Activated CD4-positive, CD25-positive, alpha-beta regulatory T cell treated with anti-CD3 and anti-CD28 coated beads, Interleukin-2, amount 50 U/mL, for 24 hours (primary cell): ENCODE measurements at regions not wholly inside any gene's neighbourhood (a gene's known extent, or its start where the extent isn't known, plus 50 kb on each side); places are given as distances from the start of the nearest gene placed in this dataset.
"Not testable (repeated sequence)": the region's sequence is repeated elsewhere in the genome, so short reads cannot be mapped to it uniquely, and the experiment has no call there.

Experiments
- ATAC-seq, 2 donors: fragments of 150-1000 bp; cut with Tn5 transposase; one replicate each; pipeline ENCODE4 v1.10.0; 2021; ENCODE audit warnings: mild to moderate bottlenecking in 1 of 2, moderate library complexity in 1 of 2

DNA sequence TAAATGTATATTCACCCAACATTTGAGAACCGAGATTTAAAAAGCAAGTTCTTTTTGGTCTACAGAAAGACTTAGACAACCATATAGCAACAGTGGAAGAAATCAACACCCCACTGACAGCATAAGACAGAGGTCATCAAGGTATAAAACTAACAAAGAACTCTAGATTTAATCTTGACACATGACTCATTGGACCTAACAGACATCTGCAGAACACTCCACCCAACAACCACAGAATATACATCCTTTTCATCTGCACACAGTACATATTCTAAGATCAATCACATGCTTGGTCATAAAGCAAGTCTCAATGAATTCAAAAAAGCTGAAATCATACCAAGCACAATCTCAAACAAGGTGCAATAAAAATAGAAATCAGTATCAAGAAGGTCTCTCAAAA lies 65.8 kb downstream of the SPIN4 start:
- ATAC-seq, result no peak

DNA sequence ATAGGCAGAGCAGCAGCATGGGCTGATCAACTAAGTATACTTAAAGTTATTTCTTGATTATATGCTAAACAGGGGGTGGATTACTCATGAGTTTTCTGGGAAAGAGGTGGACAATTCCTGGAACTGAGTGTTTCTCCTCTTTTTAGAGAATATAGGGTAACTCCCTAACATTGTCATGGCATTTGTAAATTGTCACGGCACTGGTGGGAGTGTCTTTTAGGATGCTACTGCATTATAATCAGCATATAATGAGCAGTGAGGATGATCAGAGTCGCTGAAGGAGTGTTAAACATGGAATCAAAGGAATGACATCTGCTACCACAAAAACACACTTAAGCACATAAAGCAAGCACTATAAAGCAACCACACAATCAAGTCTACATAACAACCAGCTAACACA lies 66.5 kb downstream of the SPIN4 start:
- ATAC-seq, result no peak

GRCh38 chrX:63283348-63283747 lies 67.8 kb downstream of the SPIN4 start:
- no peak for ATAC-seq

GRCh38 chrX:63282828-63283227 lies 68.3 kb downstream of the SPIN4 start:
- ATAC-seq, result no peak

- ATAC-seq, result no peak
Measured at GRCh38 chrX:63282077-63282476, 69.1 kb downstream of the SPIN4 start.

GRCh38 chrX:63281465-63281864 lies 69.7 kb downstream of the SPIN4 start:
- ATAC-seq, result no peak

- not testable (repeated sequence) for ATAC-seq
Measured at GRCh38 chrX:63277394-63277793, 73.7 kb downstream of the SPIN4 start.

DNA sequence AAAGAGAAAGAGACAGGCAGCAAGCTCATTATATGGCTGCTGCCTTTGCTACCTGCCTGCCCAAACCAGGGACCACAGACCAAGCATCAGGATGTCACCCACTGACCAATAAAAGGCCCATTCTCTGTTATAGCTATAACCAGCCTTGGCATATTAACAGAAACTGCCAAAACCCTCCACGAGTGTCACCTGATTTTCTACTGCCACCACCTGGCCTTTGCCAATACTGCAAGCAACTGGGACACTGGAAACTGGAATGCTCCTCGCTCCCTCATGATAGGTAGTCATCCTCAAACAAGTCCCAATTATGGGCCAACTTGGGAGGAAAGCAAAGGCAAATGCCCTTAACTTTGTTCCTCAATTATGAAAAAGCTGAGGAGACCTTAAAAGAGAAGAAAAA lies 76.0 kb downstream of the SPIN4 start:
- no peak for ATAC-seq

DNA sequence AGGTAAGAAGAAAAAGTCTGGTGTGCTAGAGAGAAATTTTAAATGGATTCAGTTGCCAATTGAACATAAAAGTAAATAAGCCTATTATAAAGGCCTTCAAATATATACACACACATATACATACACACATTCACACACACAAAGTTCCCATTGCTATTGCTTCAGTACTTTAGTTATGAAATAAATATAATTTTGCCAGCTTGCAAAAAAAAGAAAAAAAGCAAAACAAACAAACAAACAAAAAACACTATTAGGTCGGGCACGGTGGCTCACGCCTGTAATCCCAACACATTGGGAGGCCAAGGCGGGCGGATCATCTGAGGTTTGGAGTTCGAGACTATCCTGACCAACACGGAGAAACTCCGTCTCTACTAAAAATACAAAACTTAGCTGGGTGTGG lies 80.3 kb downstream of the SPIN4 start:
- ATAC-seq, result no peak

- ATAC-seq, result no peak
Measured at GRCh38 chrX:63258144-63258543, 93.0 kb downstream of the SPIN4 start.

- peak; percentile 51 to 60 for ATAC-seq
Measured at GRCh38 chrX:63250253-63250868, 100.8 kb downstream of the SPIN4 start.

DNA sequence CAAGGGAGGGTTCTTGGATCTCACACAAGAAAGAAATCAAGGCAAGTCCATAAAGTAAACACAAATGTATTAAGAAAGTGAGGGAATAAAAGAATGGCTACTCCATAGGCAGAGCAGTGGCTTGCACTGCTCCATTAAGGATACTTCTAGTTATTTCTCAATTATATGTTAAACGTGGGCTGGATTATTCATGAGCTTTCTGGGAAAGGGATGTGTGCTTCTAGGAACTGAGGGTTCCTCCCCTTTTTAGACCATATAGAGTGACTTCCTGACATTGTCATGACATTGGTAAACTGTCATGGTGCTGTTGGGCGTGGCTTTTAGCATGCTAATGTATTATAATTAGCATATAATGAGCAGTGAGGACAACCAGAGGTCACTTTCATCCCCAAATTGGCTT lies 108.4 kb downstream of the SPIN4 start:
- not testable (repeated sequence) for ATAC-seq

- not testable (repeated sequence) for ATAC-seq
Measured at GRCh38 chrX:63235963-63236362, 115.2 kb downstream of the SPIN4 start.

GRCh38 chrX:63233013-63233412 lies 118.1 kb downstream of the SPIN4 start:
- not testable (repeated sequence) for ATAC-seq

DNA sequence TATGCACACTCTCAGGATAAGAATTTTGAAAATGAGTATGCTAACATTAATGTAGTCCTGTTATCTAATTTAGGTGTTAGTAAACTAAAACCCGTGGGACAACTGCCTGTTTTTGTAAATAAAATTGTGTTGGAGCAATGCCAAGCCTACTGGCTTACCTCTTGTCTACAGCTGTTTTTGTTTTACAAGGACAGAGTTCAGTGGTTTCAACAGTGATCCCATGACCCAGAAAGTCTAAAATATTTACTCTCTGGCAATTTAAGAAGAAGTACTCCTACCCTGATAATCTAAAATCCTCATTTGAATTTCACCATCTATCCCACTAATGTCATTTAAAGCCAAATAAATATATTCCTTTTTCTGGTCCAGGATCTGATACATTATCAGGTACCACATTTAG lies 132.9 kb downstream of the SPIN4 start:
- not testable (repeated sequence) for ATAC-seq

DNA sequence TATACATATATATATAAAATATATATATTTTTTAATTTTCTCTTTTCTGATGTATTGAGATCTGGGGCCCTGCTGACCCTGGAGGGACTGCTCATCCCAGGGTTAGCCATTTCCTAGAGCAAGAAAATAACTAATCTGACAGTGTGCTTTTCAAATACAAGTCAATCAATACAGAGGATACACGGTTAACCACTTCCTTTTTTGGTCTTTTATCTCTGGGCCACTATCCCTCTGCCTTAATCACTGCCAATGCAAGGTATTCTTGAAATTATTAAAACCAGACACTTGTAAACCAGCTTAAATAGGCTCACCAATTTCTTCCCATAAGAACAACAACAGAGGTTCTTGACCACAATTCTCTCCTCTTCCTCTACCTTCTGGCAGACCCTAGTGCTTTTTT lies 133.6 kb downstream of the SPIN4 start:
- not testable (repeated sequence) for ATAC-seq

- ATAC-seq, result not testable (repeated sequence)
Measured at GRCh38 chrX:63209645-63210044, 141.5 kb downstream of the SPIN4 start.

DNA sequence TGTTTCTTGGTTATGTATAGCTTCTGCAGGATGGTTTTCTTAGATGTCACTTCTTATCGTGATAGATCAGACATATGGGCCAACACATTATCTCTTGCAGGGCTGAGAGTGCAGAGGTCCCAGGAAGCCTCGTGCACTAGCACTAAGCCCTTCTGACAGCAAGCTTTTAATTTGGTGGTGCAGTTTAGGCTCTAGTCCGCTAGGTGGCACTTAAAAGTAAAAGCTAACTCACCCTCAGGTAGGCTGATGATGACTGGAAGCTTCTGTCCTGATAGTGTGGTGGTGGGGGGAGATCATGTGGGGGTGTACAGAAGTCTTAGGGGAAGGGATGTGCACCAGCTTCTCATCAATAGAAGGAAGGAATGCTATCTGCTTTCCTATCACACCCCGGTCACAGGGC lies 142.0 kb downstream of the SPIN4 start:
- ATAC-seq, result not testable (repeated sequence)

DNA sequence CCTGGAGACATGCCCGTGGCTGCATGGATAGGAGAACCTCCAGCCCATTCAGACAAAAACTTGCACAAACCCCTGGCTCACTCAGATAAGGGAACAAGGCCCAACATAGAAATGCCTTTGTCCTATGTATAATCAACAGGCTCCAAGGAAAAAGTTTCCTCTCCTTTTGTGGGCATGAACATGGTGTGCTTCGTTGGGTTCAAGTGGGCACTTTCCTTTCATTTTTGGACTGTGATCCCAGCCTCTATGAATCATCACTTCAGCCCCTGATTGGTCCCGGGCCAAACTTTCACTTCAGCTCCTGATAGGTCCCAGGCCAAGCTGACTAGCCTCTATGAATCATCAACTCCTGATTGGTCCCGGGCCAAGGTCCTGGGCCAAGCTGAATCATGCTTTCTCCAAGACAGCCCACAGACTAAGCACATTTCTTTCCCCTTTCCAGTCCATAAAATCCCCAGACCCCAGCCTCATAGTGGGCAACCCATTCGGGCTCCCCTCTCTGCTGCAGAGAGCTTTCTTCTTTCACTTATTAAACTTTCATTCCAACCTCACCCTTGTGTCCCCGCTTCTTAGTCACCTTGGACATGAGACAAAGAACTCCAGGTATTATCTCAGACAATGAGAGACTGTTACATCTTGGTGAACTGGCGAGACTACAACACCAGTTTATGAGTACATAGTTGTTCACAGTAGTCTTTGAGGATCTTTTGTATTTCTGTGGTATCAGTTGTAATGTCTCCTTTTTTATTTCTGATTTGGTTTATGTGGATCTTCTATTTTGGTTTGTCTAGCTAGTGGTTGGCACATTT lies 146.7 kb downstream of the SPIN4 start:
- not testable (repeated sequence) for ATAC-seq

DNA sequence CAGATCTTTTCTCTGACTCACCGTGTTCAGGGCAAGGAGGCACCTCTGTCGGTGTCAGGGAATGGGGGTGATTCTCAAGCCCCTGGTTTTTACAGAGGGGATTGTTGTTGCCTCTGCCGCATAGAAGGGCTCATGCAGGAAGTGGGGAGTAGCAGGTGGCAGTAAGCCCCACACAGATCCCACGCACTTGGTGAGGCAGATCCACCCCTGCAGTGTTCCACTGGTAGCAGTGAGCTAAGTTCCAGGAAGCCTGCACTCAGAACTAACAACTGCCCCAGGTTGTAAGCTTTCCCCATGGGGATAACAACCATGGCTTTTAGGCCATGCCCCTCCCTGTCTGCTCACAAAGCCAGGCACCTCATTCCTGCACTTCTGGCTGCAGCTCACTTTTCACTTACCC lies 149.1 kb downstream of the SPIN4 start:
- not testable (repeated sequence) for ATAC-seq

DNA sequence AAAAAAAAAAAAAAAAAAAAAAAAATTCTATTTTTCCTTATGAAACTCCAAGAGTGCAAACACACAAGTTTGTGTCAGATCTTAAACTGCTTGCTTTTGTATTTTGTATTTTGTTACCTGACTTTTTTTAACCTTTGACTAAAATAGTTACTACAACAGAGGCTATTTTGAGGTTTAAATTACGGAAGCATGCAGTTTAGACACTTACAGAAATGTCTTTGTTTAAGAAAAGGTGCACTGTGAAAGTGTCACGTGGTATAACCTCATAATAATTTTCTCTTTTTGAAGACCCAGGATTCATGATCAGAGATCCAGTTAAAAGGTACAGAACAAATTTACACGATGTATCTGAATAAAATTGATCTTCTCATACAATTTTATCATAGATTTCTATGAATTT lies 152.4 kb downstream of the SPIN4 start:
- not testable (repeated sequence) for ATAC-seq

DNA sequence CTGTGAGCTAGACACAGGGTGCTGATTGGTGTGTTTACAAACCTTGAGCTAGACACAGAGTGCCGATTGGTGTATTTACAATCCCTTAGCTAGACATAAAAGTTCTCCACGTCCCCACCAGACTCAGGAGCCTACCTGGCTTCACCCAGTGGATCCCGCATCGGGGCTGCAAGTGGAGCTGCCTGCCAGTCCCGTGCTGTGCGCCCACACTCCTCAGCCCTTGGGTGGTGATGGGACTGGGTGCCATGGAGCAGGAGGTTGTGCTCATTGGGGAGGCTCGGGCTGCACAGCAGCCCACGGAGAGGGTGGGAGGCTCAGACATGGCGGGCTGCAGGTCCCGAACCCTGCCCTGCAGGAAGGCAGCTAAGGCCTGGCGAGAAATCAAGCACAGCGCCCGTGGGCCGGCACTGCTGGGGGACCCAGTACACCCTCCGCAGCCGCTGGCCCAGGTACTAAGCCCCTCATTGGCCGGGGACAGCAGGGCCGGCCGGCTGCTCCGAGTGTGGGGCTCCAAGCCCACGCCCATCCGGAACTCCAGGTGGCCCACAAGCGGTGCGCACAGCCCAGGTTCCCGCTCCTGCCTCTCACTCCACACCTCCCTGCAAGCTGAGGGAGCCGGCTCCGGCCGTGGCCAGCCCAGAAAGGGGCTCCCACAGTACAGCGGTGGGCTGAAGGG lies 158.6 kb downstream of the SPIN4 start:
- ATAC-seq, result not testable (repeated sequence)

- ATAC-seq, result no peak
Measured at GRCh38 chrX:63186137-63186536, 165.0 kb downstream of the SPIN4 start.

DNA sequence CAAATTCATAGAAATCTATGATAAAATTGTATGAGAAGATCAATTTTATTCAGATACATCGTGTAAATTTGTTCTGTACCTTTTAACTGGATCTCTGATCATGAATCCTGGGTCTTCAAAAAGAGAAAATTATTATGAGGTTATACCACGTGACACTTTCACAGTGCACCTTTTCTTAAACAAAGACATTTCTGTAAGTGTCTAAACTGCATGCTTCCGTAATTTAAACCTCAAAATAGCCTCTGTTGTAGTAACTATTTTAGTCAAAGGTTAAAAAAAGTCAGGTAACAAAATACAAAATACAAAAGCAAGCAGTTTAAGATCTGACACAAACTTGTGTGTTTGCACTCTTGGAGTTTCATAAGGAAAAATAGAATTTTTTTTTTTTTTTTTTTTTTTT lies 171.3 kb downstream of the SPIN4 start:
- ATAC-seq, result not testable (repeated sequence)
